ENCODE measurements at regions not wholly inside any gene's neighbourhood (a gene's known extent, or its start where the extent isn't known, plus 50 kb on each side); places are given as distances from the start of the nearest gene placed in this dataset.

DNA sequence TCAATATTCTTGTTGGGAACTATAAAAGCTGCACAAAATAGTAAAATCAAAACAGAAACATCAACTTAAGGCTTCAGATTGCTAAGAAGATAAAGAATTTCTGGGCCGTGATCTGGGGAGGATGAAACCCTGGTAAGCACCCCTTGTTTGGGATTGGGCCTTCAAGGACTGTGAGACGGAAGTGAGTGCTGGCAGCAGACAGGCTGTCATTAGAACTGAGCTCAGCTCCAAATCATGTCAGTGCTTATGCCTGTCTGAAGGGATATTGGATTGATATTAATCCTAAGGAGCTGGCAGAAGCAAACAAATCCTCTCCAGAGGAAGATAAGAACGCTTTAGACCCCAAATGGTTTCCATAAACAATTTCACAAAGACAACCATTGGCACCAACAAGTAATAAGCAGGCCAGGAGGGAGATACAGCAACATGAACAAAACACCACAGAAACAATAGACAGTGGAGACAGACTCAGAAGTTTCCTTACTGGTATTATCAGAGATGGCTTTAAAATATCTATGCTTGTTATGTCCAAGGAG, 72.6 kb upstream of the CTXND1 start:
- TF ChIP-seq, protein P1, sequence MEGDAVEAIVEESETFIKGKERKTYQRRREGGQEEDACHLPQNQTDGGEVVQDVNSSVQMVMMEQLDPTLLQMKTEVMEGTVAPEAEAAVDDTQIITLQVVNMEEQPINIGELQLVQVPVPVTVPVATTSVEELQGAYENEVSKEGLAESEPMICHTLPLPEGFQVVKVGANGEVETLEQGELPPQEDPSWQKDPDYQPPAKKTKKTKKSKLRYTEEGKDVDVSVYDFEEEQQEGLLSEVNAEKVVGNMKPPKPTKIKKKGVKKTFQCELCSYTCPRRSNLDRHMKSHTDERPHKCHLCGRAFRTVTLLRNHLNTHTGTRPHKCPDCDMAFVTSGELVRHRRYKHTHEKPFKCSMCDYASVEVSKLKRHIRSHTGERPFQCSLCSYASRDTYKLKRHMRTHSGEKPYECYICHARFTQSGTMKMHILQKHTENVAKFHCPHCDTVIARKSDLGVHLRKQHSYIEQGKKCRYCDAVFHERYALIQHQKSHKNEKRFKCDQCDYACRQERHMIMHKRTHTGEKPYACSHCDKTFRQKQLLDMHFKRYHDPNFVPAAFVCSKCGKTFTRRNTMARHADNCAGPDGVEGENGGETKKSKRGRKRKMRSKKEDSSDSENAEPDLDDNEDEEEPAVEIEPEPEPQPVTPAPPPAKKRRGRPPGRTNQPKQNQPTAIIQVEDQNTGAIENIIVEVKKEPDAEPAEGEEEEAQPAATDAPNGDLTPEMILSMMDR (IDR thresholded peaks at IDR 0.05) = no peak

DNA sequence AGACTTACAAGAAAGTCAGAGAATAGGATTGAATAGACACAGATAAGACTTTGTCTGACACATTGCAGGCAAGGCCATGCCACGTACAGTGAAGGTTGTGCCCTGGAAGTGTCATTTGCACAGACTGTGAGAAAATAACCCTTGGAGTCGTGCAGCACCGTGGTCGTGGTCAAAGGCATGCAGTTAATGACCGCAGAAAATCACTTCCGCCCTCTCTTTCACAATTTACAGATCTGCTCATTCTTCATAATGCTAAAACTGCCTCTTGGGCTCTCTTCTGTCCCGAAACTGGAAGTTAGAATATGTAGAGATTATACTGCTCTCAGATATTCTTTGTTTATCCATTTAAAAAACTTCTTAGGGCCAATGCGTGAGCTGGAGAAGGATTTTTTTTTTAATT, 73.2 kb upstream of the CTXND1 start:
- TF ChIP-seq, protein P1 (IDR thresholded peaks at IDR 0.05) = no peak

DNA sequence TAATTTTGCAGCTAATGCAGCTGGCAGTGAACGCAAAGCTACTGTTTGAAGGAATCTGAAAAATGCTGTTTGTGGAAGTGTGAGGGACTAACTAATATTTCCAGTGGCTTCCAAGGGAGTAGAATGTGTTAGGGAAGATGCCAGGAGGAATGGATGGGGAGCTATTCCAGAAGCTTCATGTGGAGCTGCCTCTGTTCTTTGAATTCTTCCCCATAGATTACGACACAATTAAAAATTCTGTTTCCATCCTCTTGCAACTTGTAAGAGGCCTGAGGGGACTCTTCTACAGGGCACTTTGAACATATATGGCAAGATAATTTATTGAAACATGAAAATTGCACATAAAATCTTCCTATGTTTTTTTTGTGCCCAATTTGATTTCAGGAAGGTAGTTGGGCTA, 74.3 kb upstream of the CTXND1 start:
- TF ChIP-seq, protein P1 (IDR thresholded peaks at IDR 0.05) = no peak

DNA sequence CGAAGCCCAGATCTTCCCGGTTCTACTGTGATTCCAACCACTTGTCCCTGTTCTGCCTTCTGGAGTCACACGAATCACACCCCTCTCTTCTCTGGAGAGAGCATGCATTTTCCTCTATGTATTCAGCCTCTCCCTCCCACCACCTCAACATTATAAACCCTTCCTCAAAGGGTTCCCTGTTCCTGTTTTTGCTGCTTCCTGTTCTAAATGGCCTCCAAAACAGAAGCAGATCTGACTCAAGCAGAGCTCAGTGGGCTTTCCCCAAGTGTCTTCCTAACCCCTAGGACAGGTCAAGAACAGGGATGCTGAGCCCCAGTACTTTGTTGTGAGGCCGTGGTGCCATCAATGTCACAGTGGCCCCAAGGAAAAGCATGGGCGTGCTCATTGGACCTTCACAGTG, 75.7 kb upstream of the ARNT2 start:
- TF ChIP-seq, protein P1 (IDR thresholded peaks at IDR 0.05) = no peak

DNA sequence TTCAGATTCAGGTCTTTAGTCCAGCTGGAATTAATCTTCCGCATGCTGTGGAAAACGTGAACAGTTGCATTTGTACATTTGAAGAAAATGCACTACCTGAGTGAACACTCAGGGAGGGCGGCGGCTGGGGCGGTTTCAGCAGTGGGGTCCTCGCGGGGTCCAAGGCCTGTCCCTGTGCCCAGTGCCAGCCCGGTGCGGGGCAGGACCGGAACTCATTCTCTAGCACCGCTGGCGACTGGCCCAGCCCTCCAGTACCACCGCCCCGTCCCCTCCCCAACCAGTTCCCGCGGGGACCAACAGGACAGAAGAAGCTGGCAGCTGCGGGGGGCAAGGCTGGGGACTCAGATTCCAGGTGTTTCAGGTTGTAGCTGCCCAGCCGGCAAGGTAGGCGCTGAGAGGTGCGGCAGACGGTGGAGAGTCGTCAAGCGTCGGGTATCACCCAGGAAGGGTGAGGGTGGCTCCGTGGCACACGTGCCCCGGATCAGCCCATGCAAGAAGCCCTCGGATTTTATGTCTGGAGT, 72.2 kb upstream of the ARNT2 start:
- TF ChIP-seq, protein P1 (IDR thresholded peaks at IDR 0.05) = no peak

DNA sequence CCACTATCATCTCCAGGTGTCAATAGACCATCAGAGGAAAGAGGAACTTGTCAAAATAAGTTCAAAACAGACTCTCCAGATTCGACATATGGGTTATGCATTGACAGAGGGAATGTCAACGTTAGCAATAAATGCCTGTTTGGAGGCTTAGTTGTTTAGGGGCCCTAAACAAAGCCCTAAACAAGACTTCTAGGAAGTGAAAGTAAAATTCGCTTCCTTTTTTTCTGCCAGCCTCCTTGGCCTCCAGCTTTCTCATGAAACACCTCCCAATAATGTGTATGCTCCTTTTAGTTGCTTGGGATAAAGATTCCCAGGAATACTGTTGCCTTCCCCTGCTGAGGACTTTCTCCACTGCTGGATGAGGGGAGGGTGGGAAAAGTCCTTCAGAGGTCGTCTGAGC, 70.9 kb upstream of the ARNT2 start:
- TF ChIP-seq, protein P1 (IDR thresholded peaks at IDR 0.05) = no peak

DNA sequence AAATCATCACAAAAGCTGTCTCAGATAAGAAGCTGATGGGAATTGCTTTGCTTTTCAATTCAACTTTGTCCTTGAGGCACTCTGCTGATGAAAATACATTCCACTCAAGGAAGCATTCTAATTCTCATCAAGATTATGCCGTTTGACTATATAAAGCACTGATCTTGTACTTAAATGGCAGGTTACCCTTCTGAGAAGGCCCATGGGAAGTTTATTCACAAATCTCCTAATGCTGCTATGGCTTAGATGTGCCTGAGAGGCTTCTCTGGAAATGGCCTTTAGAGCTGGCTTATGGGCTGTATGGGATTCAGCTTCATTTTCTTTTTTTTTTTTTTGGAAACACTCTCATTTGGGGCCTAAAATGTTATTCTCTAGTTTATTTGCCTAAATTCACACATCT, 69.7 kb upstream of the ARNT2 start:
- TF ChIP-seq, protein P1 (IDR thresholded peaks at IDR 0.05) = no peak

DNA sequence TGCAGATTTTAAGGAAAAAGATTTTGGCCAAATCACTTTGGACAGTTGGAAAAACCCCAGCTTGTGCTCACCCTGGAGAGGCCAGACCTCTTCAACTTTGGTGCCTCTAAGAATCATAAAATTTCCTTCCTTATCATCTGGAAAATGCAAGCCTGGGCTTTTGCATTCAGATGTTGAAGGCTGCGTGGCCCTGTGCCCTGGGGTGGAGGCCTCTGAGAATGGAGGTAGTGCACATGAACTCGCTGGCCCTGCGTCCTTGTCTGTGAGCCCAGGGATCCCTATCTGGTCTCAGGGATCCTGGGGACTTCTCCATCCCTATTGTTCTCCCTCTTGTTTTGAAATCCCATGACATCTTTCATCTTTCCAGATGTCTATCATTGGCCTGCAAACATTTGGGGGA, 64.6 kb upstream of the ARNT2 start:
- TF ChIP-seq, protein P1 (IDR thresholded peaks at IDR 0.05) = no peak
